ENCODE measurements at regions not wholly inside any gene's neighbourhood (a gene's known extent, or its start where the extent isn't known, plus 50 kb on each side); places are given as distances from the start of the nearest gene placed in this dataset.

- Histone ChIP-seq H3K27me3 (ENCODE audit: insufficient read depth, poor library complexity, severe bottlenecking) (no peaks in the 10 kb centered on the region), H3K4me3 (replicated peaks; ENCODE audit: insufficient read depth, low read length) (no peak overlapping the region), H3K27ac (replicated peaks) (no peak overlapping the region)
- TF ChIP-seq POLR2AphosphoS5 (IDR thresholded peaks at IDR 0.05; ENCODE audit: low read depth) (no peak), REST (IDR thresholded peaks at IDR 0.05; ENCODE audit: insufficient replicate concordance, low read depth) (no peak), SPI1 (IDR thresholded peaks at IDR 0.05; ENCODE audit: borderline replicate concordance, low read depth) (no peak), CTCF (IDR thresholded peaks at IDR 0.05; ENCODE audit: insufficient read depth, low read length) (no peak), GABPA (IDR thresholded peaks at IDR 0.05; ENCODE audit: low read depth) (no peak)
- DNase-seq (ENCODE audit: low read depth in 1 of 2, low spot score in 1 of 2): no peak
Measured at GRCh38 chr6:56807326-56807988, 147.4 kb upstream of the BEND6 start.

GRCh38 chr6:56806368-56806767 is 148.5 kb upstream of the BEND6 start:
- no peak overlapping the region for H3K4me3 ChIP-seq (replicated peaks; ENCODE audit: insufficient read depth, low read length)
- DNase-seq (ENCODE audit: low read depth in 1 of 2, low spot score in 1 of 2): no peak
- no peaks in the 10 kb centered on the region for H3K27me3 ChIP-seq (ENCODE audit: insufficient read depth, poor library complexity, severe bottlenecking)
- TF ChIP-seq REST (IDR thresholded peaks at IDR 0.05; ENCODE audit: insufficient replicate concordance, low read depth) (no peak), SPI1 (IDR thresholded peaks at IDR 0.05; ENCODE audit: borderline replicate concordance, low read depth) (no peak), CTCF (IDR thresholded peaks at IDR 0.05; ENCODE audit: insufficient read depth, low read length) (no peak), GABPA (IDR thresholded peaks at IDR 0.05; ENCODE audit: low read depth) (no peak), POLR2AphosphoS5 (IDR thresholded peaks at IDR 0.05; ENCODE audit: low read depth) (no peak)
- no peak overlapping the region for H3K27ac ChIP-seq (replicated peaks)

- TF ChIP-seq REST (IDR thresholded peaks at IDR 0.05; ENCODE audit: insufficient replicate concordance, low read depth) (no peak), CTCF (IDR thresholded peaks at IDR 0.05; ENCODE audit: insufficient read depth, low read length) (no peak), SPI1 (IDR thresholded peaks at IDR 0.05; ENCODE audit: borderline replicate concordance, low read depth) (no peak), POLR2AphosphoS5 (IDR thresholded peaks at IDR 0.05; ENCODE audit: low read depth) (no peak), GABPA (IDR thresholded peaks at IDR 0.05; ENCODE audit: low read depth) (no peak)
- no peak overlapping the region for H3K27ac ChIP-seq (replicated peaks)
Measured at GRCh38 chr6:56804996-56805395, 149.9 kb upstream of the BEND6 start.

More at GRCh38 chr6:56804996-56805395, 149.9 kb upstream of the BEND6 start:
- no peaks in the 10 kb centered on the region for H3K27me3 ChIP-seq (ENCODE audit: insufficient read depth, poor library complexity, severe bottlenecking)
- DNase-seq (ENCODE audit: low read depth in 1 of 2, low spot score in 1 of 2): no peak
- H3K4me3 ChIP-seq (replicated peaks; ENCODE audit: insufficient read depth, low read length): no peak overlapping the region
